Right renal cortex interstitium (tissue), 3 donors: ENCODE measurements at regions not wholly inside any gene's neighbourhood (a gene's known extent, or its start where the extent isn't known, plus 50 kb on each side); places are given as distances from the start of the nearest gene placed in this dataset.

Source experiments
- DNase-seq, 3 donors: peaks; one replicate each; pipeline ENCODE4 v3.0.0-alpha.2; 2013; ENCODE audit warnings: low read depth in 3 of 3, low spot score in 2 of 3

GRCh38 chr9:135006911-135007570 is 80.4 kb upstream of the OLFM1 start:
- DNase-seq, result no peak

GRCh38 chr9:135007601-135008000 is 79.9 kb upstream of the OLFM1 start:
- no peak for DNase-seq

- DNase-seq, result no peak
Observed at GRCh38 chr9:135008416-135008815, 79.1 kb upstream of the OLFM1 start.

GRCh38 chr9:135009051-135009560 is 78.4 kb upstream of the OLFM1 start:
- DNase-seq, result no peak

GRCh38 chr9:135009794-135010585 is 77.5 kb upstream of the OLFM1 start:
- DNase-seq, result no peak

- no peak for DNase-seq
Observed at GRCh38 chr9:135010586-135010860, 76.9 kb upstream of the OLFM1 start.

GRCh38 chr9:135010921-135011320 is 76.5 kb upstream of the OLFM1 start:
- peak in 1 of 3 donors; percentile 8 for DNase-seq

- no peak for DNase-seq
Observed at GRCh38 chr9:135012166-135012565, 75.3 kb upstream of the OLFM1 start.

- no peak for DNase-seq
Observed at GRCh38 chr9:135014311-135015010, 73.0 kb upstream of the OLFM1 start.

- no peak for DNase-seq
Observed at GRCh38 chr9:135015096-135015495, 72.4 kb upstream of the OLFM1 start.

GRCh38 chr9:135015565-135015964 is 71.9 kb upstream of the OLFM1 start:
- DNase-seq, result no peak

- DNase-seq, result no peak
Observed at GRCh38 chr9:135016037-135016640, 71.3 kb upstream of the OLFM1 start.

GRCh38 chr9:135016876-135017275 is 70.6 kb upstream of the OLFM1 start:
- DNase-seq, result no peak

GRCh38 chr9:135017899-135018298 is 69.6 kb upstream of the OLFM1 start:
- no peak for DNase-seq

- DNase-seq, result no peak
Observed at GRCh38 chr9:135018306-135018915, 69.1 kb upstream of the OLFM1 start.

GRCh38 chr9:135019224-135019623 is 68.2 kb upstream of the OLFM1 start:
- DNase-seq, result no peak

GRCh38 chr9:135020481-135021392 is 66.7 kb upstream of the OLFM1 start:
- DNase-seq, result no peak

GRCh38 chr9:135021393-135021789 is 66.1 kb upstream of the OLFM1 start:
- DNase-seq, result no peak

- no peak for DNase-seq
Observed at GRCh38 chr9:135022191-135022870, 65.1 kb upstream of the OLFM1 start.
